DND-41 (cell line): ENCODE measurements at regions not wholly inside any gene's neighbourhood (a gene's known extent, or its start where the extent isn't known, plus 50 kb on each side); places are given as distances from the start of the nearest gene placed in this dataset.
"Not testable (repeated sequence)": the region's sequence is repeated elsewhere in the genome, so short reads cannot be mapped to it uniquely, and the experiment has no call there.

Experiments used
- CTCF ChIP-seq: IDR thresholded peaks from 2 replicates; pipeline ENCODE4 v1.5.1; 2012; ENCODE audit warnings: borderline replicate concordance, low read length, moderate library complexity, mild to moderate bottlenecking; ENCODE audit not compliant: poor library complexity, severe bottlenecking; ENCODE audit errors: extremely low read depth
- EZH2 ChIP-seq: IDR thresholded peaks from 3 replicates; pipeline ENCODE4 v1.6.1; 2012; ENCODE audit warnings: borderline replicate concordance, low read depth, mild to moderate bottlenecking, moderate library complexity, low read length, inconsistent platforms; ENCODE audit not compliant: severe bottlenecking

GRCh38 chr7:57060506-57060905 lies 71.7 kb downstream of the ZNF479 start:
- not testable (repeated sequence) for TF ChIP-seq CTCF, EZH2
